CD8-positive, alpha-beta memory T cell (primary cell): ENCODE measurements at regions not wholly inside any gene's neighbourhood (a gene's known extent, or its start where the extent isn't known, plus 50 kb on each side); places are given as distances from the start of the nearest gene placed in this dataset.

Experiments
- CTCF ChIA-PET: fragments of 350-600 bp; sonication (Branson Sonifier 250); formaldehyde crosslinking; loops from one replicate; lab custom pipeline; 2021; ENCODE audit warnings: antibody characterized with exemption; lab: Charles Lee
- POLR2A ChIA-PET: fragments of 350-600 bp; sonication (Branson Sonifier 250); formaldehyde crosslinking; loops from one replicate; lab custom pipeline; 2021; ENCODE audit warnings: antibody characterized with exemption; lab: Charles Lee
- DNase-seq, 5 donors: peaks; one replicate each; pipeline versions ENCODE4 v3.0.0 to v3.0.0-alpha.2; 2020 to 2022; ENCODE audit warnings: mixed read lengths in 1 of 5
- H3K27ac ChIP-seq: one replicate; pipeline ENCODE4 v1.7.0; 2013; ENCODE audit warnings: low read depth, mild to moderate bottlenecking, low read length, moderate library complexity
- H3K27me3 ChIP-seq: 2 replicates; pipeline ENCODE4 v1.7.0; 2013; ENCODE audit warnings: low read length, mild to moderate bottlenecking; ENCODE audit not compliant: insufficient read depth, poor library complexity, severe bottlenecking
- H3K36me3 ChIP-seq: 2 replicates; pipeline ENCODE4 v1.7.0; 2013; ENCODE audit warnings: mild to moderate bottlenecking, low read length, moderate library complexity; ENCODE audit not compliant: insufficient read depth
- H3K4me1 ChIP-seq: 2 replicates; pipeline ENCODE4 v1.7.0; 2013; ENCODE audit warnings: mild to moderate bottlenecking, low read length, moderate library complexity; ENCODE audit not compliant: insufficient read depth
- H3K4me3 ChIP-seq: 2 replicates; pipeline ENCODE4 v1.7.0; 2013; ENCODE audit warnings: mild to moderate bottlenecking, low read length
- H3K9me3 ChIP-seq: 2 replicates; pipeline ENCODE4 v1.7.0; 2013; ENCODE audit warnings: mild to moderate bottlenecking, low read length
- H3K27ac Mint-ChIP-seq, 8 donors: one replicate each; pipeline ENCODE4 v1.8.0; 2020 to 2021; ENCODE audit warnings: mixed read lengths in 8 of 8, mild to moderate bottlenecking in 6 of 8, inconsistent platforms in 3 of 8, moderate library complexity in 3 of 8
- H3K27me3 Mint-ChIP-seq, 2 donors: one replicate each; pipeline ENCODE4 v1.8.0; 2020 to 2021; ENCODE audit warnings: mixed read lengths in 2 of 2, mild to moderate bottlenecking in 1 of 2, moderate library complexity in 1 of 2
- H3K36me3 Mint-ChIP-seq, 3 donors: one replicate each; pipeline ENCODE4 v1.8.0; 2020 to 2021; ENCODE audit warnings: mixed read lengths in 3 of 3, inconsistent platforms in 1 of 3, mild to moderate bottlenecking in 1 of 3
- H3K4me1 Mint-ChIP-seq, 3 donors: one replicate each; pipeline ENCODE4 v1.8.0; 2020 to 2021; ENCODE audit warnings: mixed read lengths in 3 of 3, inconsistent platforms in 1 of 3, mild to moderate bottlenecking in 1 of 3
- H3K4me3 Mint-ChIP-seq, 7 donors: one replicate each; pipeline ENCODE4 v1.8.0; 2020 to 2021; ENCODE audit warnings: mixed read lengths in 7 of 7, mild to moderate bottlenecking in 6 of 7, moderate library complexity in 4 of 7, inconsistent platforms in 2 of 7
- H3K9me3 Mint-ChIP-seq, 5 donors: one replicate each; pipeline ENCODE4 v1.8.0; 2020 to 2022; ENCODE audit warnings: mixed read lengths in 5 of 5, mild to moderate bottlenecking in 3 of 5, moderate library complexity in 2 of 5, inconsistent platforms in 1 of 5

- H3K9me3 ChIP-seq: no peaks in the 10 kb centered on the region
- peaks cover 0 to 12% (median 8%) of the 10 kb centered on the region in 5 donors for H3K9me3 Mint-ChIP-seq
- no peaks in the 10 kb centered on the region for H3K36me3 ChIP-seq
- no peaks in the 10 kb centered on the region for H3K4me1 ChIP-seq
- no peak overlapping the region for H3K27ac ChIP-seq
- H3K36me3 Mint-ChIP-seq: no peaks in the 10 kb centered on the region
- ChIA-PET CTCF (no interaction called here), POLR2A (no interaction called here)
- DNase-seq: no peak
- H3K4me3 ChIP-seq: no peak overlapping the region
- H3K27me3 Mint-ChIP-seq: peaks cover 10 to 27% of the 10 kb centered on the region in 2 donors
- H3K4me3 Mint-ChIP-seq: no peak overlapping the region
- no peak overlapping the region for H3K27ac Mint-ChIP-seq
- no peaks in the 10 kb centered on the region for H3K4me1 Mint-ChIP-seq
- H3K27me3 ChIP-seq: peaks cover 5% of the 10 kb centered on the region
Observed at GRCh38 chr2:199663157-199663556, 187.8 kb downstream of the FTCDNL1 start.

GRCh38 chr2:199662255-199662654, 188.7 kb downstream of the FTCDNL1 start:
- CTCF ChIA-PET: no interaction called here
- H3K9me3 ChIP-seq: no peaks in the 10 kb centered on the region
- no peak for DNase-seq
- no peak overlapping the region for H3K27ac ChIP-seq
- H3K36me3 ChIP-seq: no peaks in the 10 kb centered on the region
- POLR2A ChIA-PET: no interaction called here
- Mint-ChIP-seq H3K4me3 (no peak overlapping the region), H3K27ac (no peak overlapping the region), H3K4me1 (no peaks in the 10 kb centered on the region), H3K9me3 (peaks cover 7 to 17% (median 11%) of the 10 kb centered on the region in 5 donors), H3K36me3 (no peaks in the 10 kb centered on the region), H3K27me3 (peaks cover 15 to 35% of the 10 kb centered on the region in 2 donors)
- no peak overlapping the region for H3K4me3 ChIP-seq
- H3K27me3 ChIP-seq: peaks cover 5% of the 10 kb centered on the region
- no peaks in the 10 kb centered on the region for H3K4me1 ChIP-seq

GRCh38 chr2:199660167-199660566, 190.8 kb downstream of the FTCDNL1 start:
- H3K36me3 ChIP-seq: no peaks in the 10 kb centered on the region
- ChIA-PET POLR2A (no interaction called here), CTCF (no interaction called here)
- H3K27me3 ChIP-seq: peaks cover 5% of the 10 kb centered on the region
- Mint-ChIP-seq H3K27ac (no peak overlapping the region), H3K36me3 (no peaks in the 10 kb centered on the region), H3K4me3 (no peak overlapping the region), H3K27me3 (peaks cover 18 to 38% of the 10 kb centered on the region in 2 donors), H3K4me1 (no peaks in the 10 kb centered on the region), H3K9me3 (peaks cover 11 to 29% (median 18%) of the 10 kb centered on the region in 5 donors)
- H3K9me3 ChIP-seq: no peaks in the 10 kb centered on the region
- DNase-seq: no peak
- H3K4me1 ChIP-seq: no peaks in the 10 kb centered on the region
- H3K4me3 ChIP-seq: no peak overlapping the region
- H3K27ac ChIP-seq: no peak overlapping the region

- no peak overlapping the region for H3K4me3 Mint-ChIP-seq
- ChIA-PET CTCF (no interaction called here), POLR2A (no interaction called here)
- Histone ChIP-seq H3K4me1 (no peaks in the 10 kb centered on the region), H3K27ac (no peak overlapping the region), H3K4me3 (no peak overlapping the region), H3K36me3 (no peaks in the 10 kb centered on the region), H3K27me3 (peaks cover 5% of the 10 kb centered on the region), H3K9me3 (no peaks in the 10 kb centered on the region)
- peaks cover 18 to 38% of the 10 kb centered on the region in 2 donors for H3K27me3 Mint-ChIP-seq
- DNase-seq: no peak
- no peak overlapping the region for H3K27ac Mint-ChIP-seq
- H3K4me1 Mint-ChIP-seq: no peaks in the 10 kb centered on the region
- peaks cover 15 to 33% (median 22%) of the 10 kb centered on the region in 5 donors for H3K9me3 Mint-ChIP-seq
- H3K36me3 Mint-ChIP-seq: no peaks in the 10 kb centered on the region
Observed at GRCh38 chr2:199659207-199659606, 191.8 kb downstream of the FTCDNL1 start.

DNA sequence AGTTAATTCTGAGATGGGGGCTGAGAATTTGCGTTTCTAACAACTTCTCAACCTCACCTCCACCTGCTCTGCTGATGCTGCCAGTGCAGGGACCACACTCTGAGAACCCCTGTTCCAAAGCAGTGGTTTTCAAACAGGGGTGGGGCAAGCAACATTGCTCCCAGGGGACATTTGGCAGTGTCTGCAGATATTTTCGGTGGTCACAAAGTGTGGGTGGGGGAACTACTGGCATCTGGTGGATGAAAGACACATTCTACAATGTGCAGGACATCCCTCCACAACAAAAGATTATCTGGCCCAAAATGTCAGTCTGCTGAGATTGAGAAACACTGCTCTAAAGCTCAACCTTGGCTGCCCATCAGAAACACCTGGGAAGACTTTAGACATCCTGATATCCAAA, 188.7 kb upstream of the SATB2 start:
- H3K27ac ChIP-seq: no peak overlapping the region
- no peaks in the 10 kb centered on the region for H3K36me3 ChIP-seq
- peaks cover 0 to 3% (median 0%) of the 10 kb centered on the region in 5 donors for H3K9me3 Mint-ChIP-seq
- DNase-seq: no peak
- H3K4me3 ChIP-seq: no peak overlapping the region
- no peaks in the 10 kb centered on the region for H3K36me3 Mint-ChIP-seq
- ChIA-PET POLR2A (no interaction called here), CTCF (no interaction called here)
- H3K4me3 Mint-ChIP-seq: no peak overlapping the region
- H3K27ac Mint-ChIP-seq: no peak overlapping the region
- no peaks in the 10 kb centered on the region for H3K9me3 ChIP-seq
- H3K27me3 ChIP-seq: no peaks in the 10 kb centered on the region
- H3K27me3 Mint-ChIP-seq: peaks cover 5 to 7% of the 10 kb centered on the region in 2 donors
- H3K4me1 ChIP-seq: no peaks in the 10 kb centered on the region
- H3K4me1 Mint-ChIP-seq: no peaks in the 10 kb centered on the region

DNA sequence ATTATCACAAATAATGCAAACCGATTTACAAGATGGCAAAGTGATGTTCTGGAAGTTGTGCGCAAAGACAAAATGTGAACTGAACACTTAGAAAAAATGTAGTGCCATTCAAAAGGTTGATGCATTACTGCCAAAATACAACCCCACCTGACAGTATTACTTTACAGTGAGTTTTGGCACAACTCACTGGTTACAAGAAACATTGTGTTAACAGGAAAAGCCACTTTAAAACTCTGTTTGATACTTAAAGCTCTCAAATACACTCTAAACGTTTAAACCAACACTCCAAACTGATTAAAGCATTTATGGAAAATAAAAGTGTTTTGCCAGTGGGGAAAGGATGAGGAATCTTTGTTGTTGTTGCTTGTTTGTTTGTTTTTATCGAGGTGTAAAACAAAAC, 173.4 kb upstream of the SATB2 start:
- POLR2A ChIA-PET: no interaction called here
- Histone ChIP-seq H3K4me1 (no peaks in the 10 kb centered on the region), H3K9me3 (no peaks in the 10 kb centered on the region), H3K27ac (no peak overlapping the region), H3K4me3 (no peak overlapping the region), H3K36me3 (no peaks in the 10 kb centered on the region), H3K27me3 (no peaks in the 10 kb centered on the region)
- Mint-ChIP-seq H3K9me3 (peaks cover 0 to 2% (median 0%) of the 10 kb centered on the region in 5 donors), H3K4me3 (no peak overlapping the region), H3K36me3 (no peaks in the 10 kb centered on the region), H3K4me1 (no peaks in the 10 kb centered on the region), H3K27me3 (no peaks in the 10 kb centered on the region), H3K27ac (no peak overlapping the region)
- DNase-seq: no peak
- CTCF ChIA-PET: no interaction called here

DNA sequence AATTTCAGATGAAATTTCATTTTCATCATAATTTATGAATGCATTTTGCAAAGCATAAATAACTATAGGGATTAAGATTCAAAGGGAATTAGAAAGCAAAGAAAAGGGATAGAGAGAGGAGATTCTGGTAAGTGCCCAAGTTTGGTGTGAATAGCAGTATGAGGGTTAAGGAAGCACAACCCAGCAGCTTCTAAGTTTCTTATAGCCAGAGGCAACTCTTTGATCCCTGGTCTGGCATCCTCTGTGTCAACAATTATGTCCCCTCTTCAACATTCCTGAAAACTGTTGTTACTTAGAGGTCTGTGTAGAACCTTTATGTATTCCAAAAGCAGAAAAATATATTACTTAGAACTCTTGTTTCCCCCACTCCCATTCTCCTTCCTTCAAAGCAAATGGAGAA, 171.6 kb upstream of the SATB2 start:
- Mint-ChIP-seq H3K9me3 (peaks cover 0 to 2% (median 0%) of the 10 kb centered on the region in 5 donors), H3K4me1 (no peaks in the 10 kb centered on the region), H3K27ac (no peak overlapping the region), H3K4me3 (no peak overlapping the region), H3K36me3 (no peaks in the 10 kb centered on the region), H3K27me3 (peaks cover 0 to 8% of the 10 kb centered on the region in 2 donors)
- H3K4me1 ChIP-seq: no peaks in the 10 kb centered on the region
- POLR2A ChIA-PET: no interaction called here
- no peak for DNase-seq
- H3K9me3 ChIP-seq: no peaks in the 10 kb centered on the region
- no peaks in the 10 kb centered on the region for H3K36me3 ChIP-seq
- CTCF ChIA-PET: no interaction called here
- H3K4me3 ChIP-seq: no peak overlapping the region
- H3K27me3 ChIP-seq: no peaks in the 10 kb centered on the region
- H3K27ac ChIP-seq: no peak overlapping the region

DNA sequence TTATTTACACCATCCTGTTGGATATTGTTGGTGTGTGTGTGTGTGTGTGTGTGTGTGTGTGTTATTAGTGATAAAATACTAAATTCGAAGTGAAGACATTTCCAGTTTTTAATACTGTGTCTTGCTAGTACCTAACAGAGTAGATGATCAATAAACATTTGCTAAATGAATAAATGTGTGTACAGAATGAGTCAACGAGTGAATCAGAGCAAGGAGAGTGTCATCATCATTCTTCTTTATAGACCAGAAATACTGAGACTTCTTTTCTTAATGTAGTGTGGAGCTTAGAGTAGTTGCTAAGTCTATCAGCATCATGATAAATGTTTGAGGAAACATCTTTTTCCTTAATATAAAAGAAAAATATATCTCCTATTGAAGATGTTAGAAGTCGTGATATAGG, 169.7 kb upstream of the SATB2 start:
- H3K4me1 Mint-ChIP-seq: no peaks in the 10 kb centered on the region
- peaks cover 0 to 2% (median 0%) of the 10 kb centered on the region in 5 donors for H3K9me3 Mint-ChIP-seq
- no peak overlapping the region for H3K27ac ChIP-seq
- H3K36me3 Mint-ChIP-seq: no peaks in the 10 kb centered on the region
- H3K4me3 Mint-ChIP-seq: no peak overlapping the region
- no peaks in the 10 kb centered on the region for H3K9me3 ChIP-seq
- H3K27ac Mint-ChIP-seq: no peak overlapping the region
- peaks cover 3 to 8% of the 10 kb centered on the region in 2 donors for H3K27me3 Mint-ChIP-seq
- ChIA-PET POLR2A (no interaction called here), CTCF (no interaction called here)
- no peaks in the 10 kb centered on the region for H3K4me1 ChIP-seq
- no peaks in the 10 kb centered on the region for H3K36me3 ChIP-seq
- H3K4me3 ChIP-seq: no peak overlapping the region
- H3K27me3 ChIP-seq: no peaks in the 10 kb centered on the region
- no peak for DNase-seq

- H3K27ac ChIP-seq: no peak overlapping the region
- DNase-seq: no peak
- CTCF ChIA-PET: no interaction called here
- peaks cover 3 to 14% of the 10 kb centered on the region in 2 donors for H3K27me3 Mint-ChIP-seq
- H3K4me3 ChIP-seq: no peak overlapping the region
- H3K36me3 Mint-ChIP-seq: no peaks in the 10 kb centered on the region
- H3K9me3 ChIP-seq: no peaks in the 10 kb centered on the region
- no peak overlapping the region for H3K27ac Mint-ChIP-seq
- no peak overlapping the region for H3K4me3 Mint-ChIP-seq
- H3K4me1 Mint-ChIP-seq: no peaks in the 10 kb centered on the region
- peaks cover 0 to under 1% (median 0%) of the 10 kb centered on the region in 5 donors for H3K9me3 Mint-ChIP-seq
- no peaks in the 10 kb centered on the region for H3K27me3 ChIP-seq
- H3K36me3 ChIP-seq: no peaks in the 10 kb centered on the region
- POLR2A ChIA-PET: no interaction called here
- no peaks in the 10 kb centered on the region for H3K4me1 ChIP-seq
Observed at GRCh38 chr2:199624958-199625357, 167.2 kb upstream of the SATB2 start.
